ENCODE measurements at regions not wholly inside any gene's neighbourhood (a gene's known extent, or its start where the extent isn't known, plus 50 kb on each side); places are given as distances from the start of the nearest gene placed in this dataset.

DNA sequence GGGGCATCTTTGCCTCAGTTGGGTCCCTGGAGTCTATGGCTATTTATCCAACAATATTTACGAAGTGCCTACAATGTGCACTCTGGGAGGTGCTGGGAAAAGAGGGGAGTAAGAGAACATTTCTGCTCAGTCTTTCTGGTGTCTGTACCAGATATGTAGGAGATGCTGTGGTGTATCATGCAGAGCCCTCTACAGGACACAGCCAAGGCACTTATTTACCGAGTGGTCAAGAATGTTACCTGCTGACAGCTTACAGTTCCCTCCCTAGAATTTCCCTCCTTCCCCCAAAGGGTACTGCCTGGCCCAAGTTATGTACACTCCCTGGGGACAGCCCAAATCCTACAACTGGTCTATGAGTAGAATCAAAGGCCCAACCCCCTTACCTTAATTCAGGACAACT is 177.7 kb downstream of the C1orf94 start:
- Mint-ChIP-seq H3K27me3 (peaks cover 44% of the 10 kb centered on the region), H3K36me3 (no peaks in the 10 kb centered on the region), H3K27ac (no peak overlapping the region), H3K4me3 (no peak overlapping the region), H3K9me3 (no peaks in the 10 kb centered on the region), H3K4me1 (no peaks in the 10 kb centered on the region)
- DNase-seq, result no peak

DNA sequence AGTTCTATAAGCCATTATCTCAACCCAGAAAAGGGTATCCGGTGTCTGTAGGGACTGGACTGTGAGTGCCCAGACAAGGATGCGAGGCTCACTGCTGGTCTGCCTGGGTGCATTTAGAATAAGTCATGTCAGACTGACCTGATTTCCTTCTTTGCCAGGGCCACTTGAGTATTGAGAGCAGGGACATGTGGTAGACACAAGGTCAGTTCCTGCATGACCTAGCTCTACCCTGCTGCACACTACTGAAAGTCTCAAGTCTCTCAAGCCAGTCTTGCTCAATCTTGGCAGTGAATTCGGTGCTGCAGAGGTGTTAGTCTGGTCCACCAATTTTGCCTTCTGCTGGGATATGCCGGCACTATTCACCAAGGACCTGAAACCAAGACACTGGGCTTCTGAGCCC is 180.1 kb downstream of the C1orf94 start:
- no peak overlapping the region for H3K27ac Mint-ChIP-seq
- H3K36me3 Mint-ChIP-seq, result no peaks in the 10 kb centered on the region
- H3K9me3 Mint-ChIP-seq, result no peaks in the 10 kb centered on the region
- H3K27me3 Mint-ChIP-seq, result peaks cover 48% of the 10 kb centered on the region
- no peak for DNase-seq
- no peak overlapping the region for H3K4me3 Mint-ChIP-seq
- no peaks in the 10 kb centered on the region for H3K4me1 Mint-ChIP-seq

DNA sequence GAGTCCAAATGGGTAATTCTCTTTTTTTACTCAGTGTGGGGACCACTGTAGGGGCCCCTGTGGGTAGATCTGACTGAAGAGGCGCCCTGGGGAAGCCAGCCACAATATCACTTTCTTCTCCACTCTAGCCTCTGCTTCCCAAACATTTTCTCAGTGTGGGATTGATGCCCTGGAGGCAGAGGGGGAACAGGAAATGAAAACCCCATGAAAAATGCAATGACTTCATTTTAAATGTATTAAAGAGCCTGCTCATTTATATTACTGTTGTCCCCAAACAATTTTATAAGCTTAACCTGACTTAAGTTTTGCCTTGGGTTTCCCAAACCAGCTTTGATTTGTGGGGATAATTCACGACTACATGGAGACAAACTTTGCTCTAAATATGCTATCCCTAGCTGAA is 181.9 kb downstream of the C1orf94 start:
- Mint-ChIP-seq H3K4me3 (no peak overlapping the region), H3K9me3 (no peaks in the 10 kb centered on the region), H3K27me3 (peaks cover 52% of the 10 kb centered on the region), H3K4me1 (no peaks in the 10 kb centered on the region), H3K36me3 (no peaks in the 10 kb centered on the region), H3K27ac (no peak overlapping the region)
- no peak for DNase-seq

DNA sequence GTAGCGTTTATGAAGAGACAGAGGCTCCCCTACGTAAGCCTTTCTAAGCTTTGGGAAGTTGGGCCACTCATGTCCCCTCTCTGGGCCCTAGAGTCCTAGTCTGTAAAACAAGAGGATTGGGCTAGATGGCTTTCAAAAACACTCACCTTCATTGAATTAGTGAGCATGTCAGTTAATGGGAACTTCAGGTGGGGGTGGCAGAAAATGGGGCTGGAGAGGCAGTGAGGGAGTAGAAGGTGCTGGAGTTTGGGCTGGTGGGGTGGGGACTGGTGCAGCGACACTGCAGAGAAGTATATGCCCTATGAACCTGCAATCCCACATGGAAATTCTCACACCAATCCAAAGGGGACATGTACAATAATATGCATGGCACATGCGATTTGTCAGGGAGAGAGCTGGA is 182.7 kb downstream of the C1orf94 start:
- Mint-ChIP-seq H3K27ac (no peak overlapping the region), H3K27me3 (peaks cover 56% of the 10 kb centered on the region), H3K4me1 (no peaks in the 10 kb centered on the region), H3K36me3 (no peaks in the 10 kb centered on the region), H3K4me3 (no peak overlapping the region), H3K9me3 (no peaks in the 10 kb centered on the region)
- no peak for DNase-seq

DNA sequence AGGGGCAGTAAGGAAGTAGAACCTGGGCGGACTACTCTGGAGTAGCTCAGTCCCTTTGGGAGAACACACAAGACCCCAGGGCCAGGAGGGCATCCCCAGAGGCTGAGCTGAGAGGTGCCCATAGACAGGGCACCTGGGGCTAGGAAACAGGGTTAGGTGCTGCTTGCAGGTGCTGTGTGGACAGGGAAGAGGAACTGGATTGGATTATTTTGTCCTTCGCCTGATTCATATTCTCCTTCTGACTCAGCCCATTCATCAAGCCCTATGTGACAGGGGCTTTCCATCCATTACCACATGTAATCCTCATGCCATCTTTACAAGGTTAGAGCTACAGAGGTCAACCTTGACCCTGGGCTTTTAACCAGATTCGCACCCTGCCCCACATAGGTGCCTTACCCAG is 183.9 kb downstream of the C1orf94 start:
- Mint-ChIP-seq H3K4me3 (no peak overlapping the region), H3K9me3 (peaks cover 3% of the 10 kb centered on the region), H3K4me1 (no peaks in the 10 kb centered on the region), H3K27ac (no peak overlapping the region), H3K27me3 (peaks cover 62% of the 10 kb centered on the region), H3K36me3 (no peaks in the 10 kb centered on the region)
- no peak for DNase-seq

DNA sequence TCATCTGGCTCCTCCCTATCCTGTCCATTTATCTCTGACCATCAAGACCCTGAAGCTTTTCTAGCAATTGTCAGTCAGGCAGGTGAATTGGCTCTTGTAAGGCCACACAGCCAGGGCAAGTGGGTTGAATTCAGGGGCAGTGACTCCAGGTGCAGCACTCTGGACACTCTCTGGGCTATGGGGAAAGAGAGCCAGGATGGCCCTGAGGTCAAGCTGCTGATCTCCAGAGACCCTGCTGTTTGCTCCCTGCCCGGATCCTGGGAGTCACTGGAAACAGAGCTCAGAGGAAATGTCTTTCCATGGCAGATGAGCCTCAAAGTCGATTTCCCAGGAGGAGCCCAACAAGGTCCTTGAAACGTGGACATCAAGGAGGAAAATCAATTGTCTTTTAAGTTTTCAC is 184.4 kb downstream of the C1orf94 start:
- Mint-ChIP-seq H3K36me3 (no peaks in the 10 kb centered on the region), H3K4me3 (no peak overlapping the region), H3K4me1 (no peaks in the 10 kb centered on the region), H3K27ac (no peak overlapping the region), H3K27me3 (peaks cover 67% of the 10 kb centered on the region), H3K9me3 (peaks cover 3% of the 10 kb centered on the region)
- no peak for DNase-seq

DNA sequence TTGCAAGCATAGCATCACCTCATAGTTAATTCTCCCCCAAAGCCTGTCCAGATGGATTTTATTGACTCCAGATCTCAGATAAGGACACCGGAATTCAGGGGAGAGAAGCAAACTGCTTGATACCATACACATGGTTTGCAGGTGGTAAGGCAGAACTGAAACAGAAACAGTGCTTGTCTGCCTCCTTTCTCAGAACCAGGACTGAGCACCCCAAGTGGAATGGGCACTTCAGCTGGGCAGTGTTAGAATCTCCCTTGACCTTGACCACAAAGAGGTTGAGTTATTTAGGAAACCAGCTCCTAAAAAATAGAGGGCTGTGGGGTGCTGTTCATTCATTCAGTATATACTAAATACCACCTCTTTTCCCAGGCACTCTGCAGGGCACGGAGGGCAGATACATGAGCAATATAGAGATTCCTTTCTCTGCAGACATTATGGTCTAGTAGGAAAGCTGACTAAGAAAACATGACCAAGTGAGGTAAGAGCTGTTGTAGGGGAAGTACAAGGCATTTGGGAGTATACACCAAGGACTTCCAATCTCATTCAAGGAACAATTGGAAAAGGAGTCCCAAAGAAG is 185.2 kb downstream of the C1orf94 start:
- H3K4me1 Mint-ChIP-seq, result peaks cover 2% of the 10 kb centered on the region
- H3K4me3 Mint-ChIP-seq, result no peak overlapping the region
- H3K36me3 Mint-ChIP-seq, result no peaks in the 10 kb centered on the region
- peaks cover 70% of the 10 kb centered on the region for H3K27me3 Mint-ChIP-seq
- DNase-seq, result no peak
- peaks cover 3% of the 10 kb centered on the region for H3K9me3 Mint-ChIP-seq
- no peak overlapping the region for H3K27ac Mint-ChIP-seq

DNA sequence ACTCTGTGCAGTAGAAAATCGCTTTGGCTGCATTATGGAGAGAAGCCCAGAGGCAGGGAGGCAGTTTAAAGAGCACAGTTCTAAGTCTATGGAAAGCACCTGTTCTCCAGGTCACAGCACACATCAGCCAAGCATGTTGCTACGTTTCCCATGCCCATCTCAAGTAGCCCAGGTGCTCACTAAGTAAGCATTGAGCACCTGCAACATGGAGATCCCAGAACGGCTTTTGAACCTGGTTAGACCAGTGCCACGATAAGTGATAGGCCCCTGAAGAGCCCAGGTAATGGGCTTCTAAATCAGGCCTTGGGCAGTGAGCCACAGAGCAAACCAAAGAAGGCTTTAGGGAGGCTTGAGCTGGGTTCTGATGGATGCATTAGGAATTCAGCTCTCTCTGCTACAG is 186.2 kb downstream of the C1orf94 start:
- Mint-ChIP-seq H3K4me1 (peaks cover 5% of the 10 kb centered on the region), H3K27me3 (peaks cover 65% of the 10 kb centered on the region), H3K9me3 (peaks cover 3% of the 10 kb centered on the region), H3K36me3 (no peaks in the 10 kb centered on the region), H3K4me3 (no peak overlapping the region), H3K27ac (no peak overlapping the region)
- no peak for DNase-seq

DNA sequence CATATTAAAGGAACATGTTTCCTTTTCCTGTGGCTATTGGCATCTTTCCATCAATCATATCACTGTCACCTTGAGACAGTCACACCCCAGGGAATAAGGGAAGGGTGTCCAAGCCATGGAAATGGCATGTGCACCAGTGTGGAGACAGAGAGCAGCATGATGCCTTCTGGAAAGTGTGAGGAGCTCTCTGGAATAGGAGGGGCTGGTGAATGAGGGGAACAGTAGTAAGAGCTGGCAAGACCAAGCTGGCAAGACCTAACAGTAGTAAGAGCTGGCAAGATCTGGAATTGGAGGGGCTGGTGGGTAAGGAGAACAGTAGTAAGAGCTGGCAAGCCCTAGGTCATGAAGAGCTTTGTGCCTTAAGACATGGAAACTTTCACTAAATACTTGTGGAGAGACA is 186.7 kb downstream of the C1orf94 start:
- H3K4me1 Mint-ChIP-seq, result peaks cover 5% of the 10 kb centered on the region
- H3K27ac Mint-ChIP-seq, result no peak overlapping the region
- H3K27me3 Mint-ChIP-seq, result peaks cover 65% of the 10 kb centered on the region
- peaks cover 3% of the 10 kb centered on the region for H3K9me3 Mint-ChIP-seq
- H3K4me3 Mint-ChIP-seq, result no peak overlapping the region
- no peak for DNase-seq
- no peaks in the 10 kb centered on the region for H3K36me3 Mint-ChIP-seq

DNA sequence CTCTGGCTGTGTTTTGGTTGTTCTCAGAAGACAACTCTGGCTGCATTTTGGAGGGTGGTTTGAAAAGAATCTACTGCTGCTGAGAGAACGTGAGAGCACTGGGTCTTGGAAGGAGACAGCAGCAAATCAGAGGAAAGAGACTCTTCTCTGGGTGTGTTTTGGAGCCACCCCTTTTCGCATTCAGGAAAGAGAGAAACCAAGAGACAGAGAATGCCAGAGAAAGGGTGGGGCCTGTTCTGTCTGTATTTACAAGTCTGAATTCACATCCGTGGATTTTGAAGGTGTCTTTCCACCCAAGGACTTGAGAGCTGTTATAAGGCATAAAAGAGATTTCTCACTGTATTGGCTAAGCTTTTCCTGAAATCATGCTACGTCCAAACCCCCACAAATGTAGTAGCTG is 187.2 kb downstream of the C1orf94 start:
- no peaks in the 10 kb centered on the region for H3K36me3 Mint-ChIP-seq
- no peak overlapping the region for H3K4me3 Mint-ChIP-seq
- H3K9me3 Mint-ChIP-seq, result peaks cover 3% of the 10 kb centered on the region
- no peak for DNase-seq
- H3K27ac Mint-ChIP-seq, result no peak overlapping the region
- H3K4me1 Mint-ChIP-seq, result peaks cover 5% of the 10 kb centered on the region
- H3K27me3 Mint-ChIP-seq, result peaks cover 68% of the 10 kb centered on the region

DNA sequence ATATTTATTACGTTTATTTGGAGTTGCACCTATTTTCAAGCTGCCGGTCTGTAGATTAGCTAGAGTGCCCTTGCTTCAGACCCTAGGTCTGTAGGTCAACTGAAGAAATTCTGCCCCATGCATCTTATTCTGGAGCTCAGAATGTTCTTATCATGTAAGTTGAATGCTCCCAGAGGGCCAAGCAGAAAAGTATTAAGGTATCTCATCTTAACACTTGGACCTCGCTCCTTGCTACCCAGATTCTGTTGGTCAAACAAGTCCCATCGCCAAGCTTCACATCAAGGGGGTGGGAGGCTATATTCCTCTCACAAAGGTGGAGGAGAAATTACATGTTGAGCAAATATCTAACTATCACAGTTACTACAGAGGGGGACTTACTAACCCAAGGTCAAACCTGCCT is 187.7 kb downstream of the C1orf94 start:
- Mint-ChIP-seq H3K4me3 (no peak overlapping the region), H3K27me3 (peaks cover 65% of the 10 kb centered on the region), H3K27ac (no peak overlapping the region), H3K36me3 (no peaks in the 10 kb centered on the region), H3K9me3 (peaks cover 3% of the 10 kb centered on the region), H3K4me1 (peaks cover 5% of the 10 kb centered on the region)
- no peak for DNase-seq

DNA sequence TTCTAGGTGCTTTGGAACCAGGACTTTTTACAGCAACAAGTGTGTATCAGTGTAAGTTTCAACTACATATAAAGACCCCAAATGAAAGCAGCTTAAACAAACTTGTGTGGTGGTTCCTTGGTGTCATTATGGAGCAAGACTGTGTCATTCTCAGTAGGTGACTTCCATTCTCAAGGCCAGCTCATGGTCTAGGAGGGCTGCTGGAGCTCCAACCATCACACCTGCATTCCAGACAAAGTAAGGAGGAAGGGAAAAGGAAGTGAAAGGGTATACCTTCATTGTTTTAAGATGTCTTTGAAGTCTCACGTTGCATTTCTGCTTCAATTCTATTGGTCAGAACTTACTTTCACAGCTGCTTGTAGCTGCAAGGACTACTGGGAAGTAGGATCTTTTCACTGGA is 188.6 kb downstream of the C1orf94 start:
- Mint-ChIP-seq H3K4me1 (peaks cover 5% of the 10 kb centered on the region), H3K4me3 (no peak overlapping the region), H3K9me3 (peaks cover 3% of the 10 kb centered on the region), H3K36me3 (no peaks in the 10 kb centered on the region), H3K27me3 (peaks cover 64% of the 10 kb centered on the region), H3K27ac (no peak overlapping the region)
- no peak for DNase-seq

DNA sequence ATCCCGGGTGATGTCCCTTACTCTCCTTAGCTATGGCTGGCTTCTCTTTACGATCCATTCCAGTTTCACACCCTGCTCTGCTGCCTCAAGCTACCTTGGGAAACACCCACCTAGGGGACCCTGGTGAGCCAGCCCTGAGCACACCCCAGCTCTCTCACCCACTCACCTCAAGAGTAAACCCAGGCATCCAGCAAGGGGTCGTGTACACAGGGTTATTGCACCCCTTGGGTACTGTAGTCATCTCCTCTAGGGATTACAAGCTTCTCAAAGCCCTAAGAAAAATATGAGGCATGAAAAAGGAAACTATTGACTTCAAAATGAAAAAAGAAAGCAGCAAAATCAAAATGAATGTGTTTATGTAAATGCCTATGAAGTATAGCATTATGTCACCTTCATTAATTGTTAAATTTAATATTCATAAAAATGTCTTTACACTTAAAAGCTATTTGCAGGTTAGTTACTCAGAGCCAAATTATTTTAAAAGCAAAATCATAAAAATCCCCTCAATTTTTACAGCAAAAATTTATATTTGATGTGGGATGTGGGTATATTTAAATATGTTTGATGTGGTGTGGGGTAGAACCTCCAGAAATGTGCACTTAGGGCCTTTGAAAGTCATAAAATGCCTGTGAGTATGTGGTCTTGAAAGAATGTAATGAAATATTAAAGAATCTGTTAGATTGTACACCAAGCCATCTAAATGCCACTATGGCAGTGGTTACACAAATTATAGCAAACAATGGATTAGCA is 190.3 kb downstream of the C1orf94 start:
- no peak overlapping the region for H3K4me3 Mint-ChIP-seq
- peaks cover 5% of the 10 kb centered on the region for H3K4me1 Mint-ChIP-seq
- no peaks in the 10 kb centered on the region for H3K36me3 Mint-ChIP-seq
- H3K27me3 Mint-ChIP-seq, result peaks cover 69% of the 10 kb centered on the region
- H3K9me3 Mint-ChIP-seq, result peaks cover 3% of the 10 kb centered on the region
- H3K27ac Mint-ChIP-seq, result no peak overlapping the region
- no peak for DNase-seq

DNA sequence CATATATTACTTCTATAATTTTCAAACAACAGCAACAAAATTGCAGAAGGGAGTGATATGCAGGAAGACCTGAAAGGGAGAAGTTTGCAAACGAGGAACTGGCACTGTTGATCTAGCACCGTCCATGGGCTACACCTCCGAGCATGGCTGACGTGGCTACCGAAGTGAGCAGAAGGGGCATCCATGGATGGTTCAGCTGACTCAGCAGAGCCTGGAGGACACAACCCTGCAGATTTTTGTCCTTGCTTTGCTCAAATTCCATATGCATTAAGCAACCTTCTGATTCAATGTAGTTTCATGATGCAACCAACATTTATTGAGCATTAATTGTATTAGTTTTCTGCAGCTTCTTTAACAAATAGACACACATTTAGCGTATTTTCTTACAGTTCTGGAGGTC is 191.2 kb downstream of the C1orf94 start:
- Mint-ChIP-seq H3K27me3 (peaks cover 70% of the 10 kb centered on the region), H3K4me3 (no peak overlapping the region), H3K27ac (no peak overlapping the region), H3K36me3 (no peaks in the 10 kb centered on the region), H3K9me3 (peaks cover 3% of the 10 kb centered on the region), H3K4me1 (peaks cover 5% of the 10 kb centered on the region)
- no peak for DNase-seq

DNA sequence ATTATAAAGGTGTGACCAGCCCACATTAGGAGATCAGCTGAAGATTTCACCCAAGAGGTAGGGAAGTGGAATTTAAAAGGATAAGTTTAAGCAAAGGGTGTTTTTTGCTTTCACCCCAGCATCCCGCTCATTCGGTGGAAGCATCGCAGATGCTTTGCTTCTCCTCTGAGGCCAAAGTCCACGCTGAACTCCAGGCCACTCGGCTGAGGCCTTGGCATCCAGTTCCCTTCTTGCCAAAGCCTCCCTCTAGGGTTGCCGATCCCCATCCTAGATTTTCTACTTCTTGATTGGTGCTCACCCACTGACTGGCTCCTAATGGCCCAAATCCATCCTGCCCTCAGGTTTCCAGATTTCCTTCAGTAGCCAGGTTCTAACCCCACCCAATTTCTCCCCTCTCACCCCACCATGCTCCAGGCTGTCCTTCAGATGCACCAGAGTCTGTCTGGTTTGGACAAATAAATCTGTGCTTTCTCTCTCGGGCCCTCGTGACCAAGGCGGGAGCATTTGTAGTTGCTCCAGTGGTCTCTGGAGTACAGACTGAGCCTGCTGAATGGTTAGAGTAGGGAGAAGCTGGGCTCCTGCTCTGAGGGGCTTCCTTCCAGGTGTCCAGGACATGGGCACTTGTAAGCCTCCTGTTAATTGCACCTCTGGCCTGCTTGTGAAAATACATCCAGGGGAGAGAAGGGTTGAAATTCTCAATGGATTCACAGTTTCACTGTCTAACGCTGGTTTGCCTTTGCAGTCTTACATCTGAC is 193.2 kb downstream of the C1orf94 start:
- Mint-ChIP-seq H3K4me3 (no peak overlapping the region), H3K4me1 (peaks cover 5% of the 10 kb centered on the region), H3K27ac (no peak overlapping the region), H3K9me3 (peaks cover 3% of the 10 kb centered on the region), H3K36me3 (no peaks in the 10 kb centered on the region), H3K27me3 (peaks cover 64% of the 10 kb centered on the region)
- no peak for DNase-seq

DNA sequence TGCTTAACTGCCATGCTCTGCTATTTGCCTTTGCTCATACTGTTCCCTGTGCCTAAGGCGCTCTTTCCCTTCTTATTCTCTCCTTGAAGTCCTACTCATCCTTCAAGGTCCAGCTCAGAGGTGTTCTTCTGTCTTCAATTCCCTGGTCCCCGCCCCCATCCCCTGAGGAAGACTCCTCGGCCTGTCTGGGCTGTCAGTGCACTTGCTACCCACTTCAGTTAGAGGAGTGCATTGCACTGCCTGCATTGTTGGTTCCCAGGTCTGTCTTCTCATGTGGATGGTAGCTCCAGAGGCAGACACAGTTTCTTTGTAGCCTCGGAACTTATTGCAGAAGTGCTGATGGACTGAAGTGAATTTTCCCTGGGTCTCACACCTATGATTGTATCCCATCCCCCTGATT is 194.0 kb downstream of the C1orf94 start:
- Mint-ChIP-seq H3K27ac (no peak overlapping the region), H3K9me3 (no peaks in the 10 kb centered on the region), H3K4me3 (no peak overlapping the region), H3K27me3 (peaks cover 56% of the 10 kb centered on the region), H3K4me1 (peaks cover 5% of the 10 kb centered on the region), H3K36me3 (no peaks in the 10 kb centered on the region)
- DNase-seq, result no peak

Data from activated naive CD8-positive, alpha-beta T cell treated with anti-CD3 and anti-CD28 coated beads for 36 hours (primary cell).